Activated CD4-positive, alpha-beta T cell treated with anti-CD3 and anti-CD28 coated beads, Interleukin-2, Interleukin-6, amounts not matched to agents 100 ng/mL and 50 ng/mL, durations not matched to agents 16 hours and 8 hours (primary cell): ENCODE measurements at regions not wholly inside any gene's neighbourhood (a gene's known extent, or its start where the extent isn't known, plus 50 kb on each side); places are given as distances from the start of the nearest gene placed in this dataset.
A peak's percentile ranks its signal among the peaks of the same experiment; 100 is the strongest.
"Not testable (repeated sequence)": the region's sequence is repeated elsewhere in the genome, so short reads cannot be mapped to it uniquely, and the experiment has no call there.

Experiments used
- DNase-seq: peaks from one replicate; pipeline ENCODE4 v3.0.0-alpha.2; 2020

GRCh38 chr13:79187917-79188690 lies 218.0 kb downstream of the RBM26 start:
- DNase-seq, result no peak

DNA sequence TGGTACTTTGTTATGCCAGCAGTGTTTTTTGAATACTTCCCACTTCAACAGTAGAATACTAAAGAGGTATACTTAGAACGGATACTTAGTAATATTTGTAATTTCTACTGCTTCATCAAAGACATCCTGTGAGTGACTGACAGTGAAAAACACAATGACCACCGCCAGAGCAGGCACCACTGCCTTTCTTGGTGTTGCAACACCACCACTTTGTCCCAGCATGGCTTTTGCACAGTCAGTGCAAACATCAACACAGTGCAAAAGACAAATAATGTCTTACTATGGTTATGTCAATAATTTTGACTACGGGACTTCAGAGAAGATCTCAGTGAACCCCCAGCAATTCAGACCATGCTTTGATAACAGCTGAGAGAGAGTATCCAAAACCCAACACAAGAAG lies 220.5 kb downstream of the RBM26 start:
- peak; percentile 37 for DNase-seq

- no peak for DNase-seq
Measured at GRCh38 chr13:79183231-79183630, 222.8 kb downstream of the RBM26 start.

- not testable (repeated sequence) for DNase-seq
Measured at GRCh38 chr13:79173691-79174090, 232.4 kb downstream of the RBM26 start.

DNA sequence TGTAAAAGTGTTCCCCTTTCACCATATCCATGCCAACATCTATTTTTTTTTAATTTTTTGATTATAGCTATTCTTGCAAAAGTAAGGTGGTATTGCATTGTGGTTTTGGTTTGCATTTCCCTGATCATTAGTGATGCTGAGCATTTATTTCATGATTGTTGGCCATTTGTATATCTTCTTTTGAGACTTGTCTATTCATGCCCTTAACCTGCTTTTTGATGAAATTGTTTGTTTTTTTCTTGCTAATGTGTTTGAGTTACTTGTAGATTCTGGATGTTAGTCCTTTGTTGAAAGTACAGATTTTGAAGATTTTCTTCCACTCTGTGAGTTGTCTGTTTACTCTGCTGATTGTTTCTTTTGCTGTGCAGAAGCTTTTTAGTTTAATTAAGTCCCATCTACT lies 233.1 kb downstream of the RBM26 start:
- DNase-seq, result not testable (repeated sequence)

GRCh38 chr13:79171141-79172061 lies 234.7 kb downstream of the RBM26 start:
- no peak for DNase-seq

GRCh38 chr13:79160818-79161217 lies 245.2 kb downstream of the RBM26 start:
- DNase-seq, result no peak

DNA sequence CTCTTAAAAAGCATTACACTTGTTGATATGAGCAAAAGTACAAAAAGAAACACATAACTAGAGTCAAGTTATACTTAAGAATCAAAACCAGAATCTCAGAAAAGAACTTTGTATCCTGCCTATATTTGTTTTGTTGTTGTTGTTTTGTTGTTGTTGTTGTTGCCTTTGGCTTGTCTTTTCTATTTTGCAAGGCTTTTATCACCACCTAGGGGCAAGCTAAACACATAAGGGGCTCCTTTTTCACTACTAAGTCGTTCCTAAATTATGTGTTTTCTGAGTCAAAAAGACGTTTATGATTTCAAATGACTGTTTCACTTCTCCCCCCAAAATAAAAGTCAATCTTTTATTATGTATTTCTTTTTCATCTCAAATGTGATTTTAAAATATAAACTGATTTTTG lies 250.2 kb downstream of the RBM26 start:
- no peak for DNase-seq

DNA sequence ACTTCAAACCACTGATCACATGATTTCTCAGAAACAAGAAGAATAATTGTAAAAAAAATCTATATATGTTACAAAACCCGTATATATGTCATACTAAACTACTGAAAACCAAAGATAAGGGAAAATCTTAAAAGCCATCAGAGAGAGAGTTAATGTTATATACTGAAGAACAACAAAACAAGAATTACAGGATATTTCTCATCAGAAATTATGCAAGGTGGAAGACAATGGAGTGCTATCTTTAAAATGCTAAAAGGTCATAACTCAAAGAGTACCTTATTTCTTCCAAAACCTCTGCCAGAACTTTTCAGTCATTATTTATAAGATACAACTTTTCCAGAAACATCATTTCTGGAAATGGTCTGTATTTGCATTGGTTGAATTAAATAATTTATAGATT lies 256.8 kb downstream of the RBM26 start:
- no peak for DNase-seq

- no peak for DNase-seq
Measured at GRCh38 chr13:79141082-79141481, 265.0 kb downstream of the RBM26 start.

DNA sequence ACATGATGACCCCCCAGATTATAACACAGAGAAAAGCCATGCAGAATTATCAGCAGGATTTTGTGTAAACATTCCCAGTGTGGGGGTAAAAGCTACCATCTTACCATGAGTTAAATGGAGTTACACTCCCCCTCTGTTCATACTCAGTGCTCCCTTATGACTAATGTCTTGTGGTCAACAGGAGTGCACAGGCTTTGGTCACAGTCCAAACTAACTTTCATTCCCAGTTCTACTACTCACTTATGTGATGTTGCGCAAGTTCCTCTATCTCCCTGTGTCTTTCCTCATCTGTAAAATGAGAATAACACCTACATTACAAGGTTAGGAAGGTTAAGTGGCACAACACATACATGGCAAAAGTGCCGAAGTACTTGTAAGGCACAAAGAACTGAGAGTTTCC lies 277.9 kb downstream of the RBM26 start:
- no peak for DNase-seq

DNA sequence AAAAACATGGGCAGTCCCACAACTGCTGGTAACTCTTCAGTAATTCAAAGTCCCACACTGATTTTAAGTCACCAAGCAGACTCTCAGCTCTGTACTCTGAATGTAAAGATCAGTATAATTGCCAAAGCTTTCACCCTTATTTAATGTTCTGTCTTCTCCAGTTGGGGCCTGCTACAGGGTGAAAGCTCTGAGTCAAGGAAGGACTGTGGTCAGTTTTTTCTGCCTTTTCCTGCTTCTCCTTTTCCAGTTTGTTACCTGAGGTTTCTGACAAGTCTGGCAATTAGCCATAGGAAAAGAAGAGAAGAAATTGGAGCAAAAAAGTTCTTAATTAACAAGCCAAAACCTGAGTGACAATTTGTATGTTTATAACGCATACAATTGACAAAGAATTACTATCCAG lies 279.3 kb downstream of the RBM26 start:
- no peak for DNase-seq

GRCh38 chr13:79124183-79124582 lies 281.9 kb downstream of the RBM26 start:
- no peak for DNase-seq

DNA sequence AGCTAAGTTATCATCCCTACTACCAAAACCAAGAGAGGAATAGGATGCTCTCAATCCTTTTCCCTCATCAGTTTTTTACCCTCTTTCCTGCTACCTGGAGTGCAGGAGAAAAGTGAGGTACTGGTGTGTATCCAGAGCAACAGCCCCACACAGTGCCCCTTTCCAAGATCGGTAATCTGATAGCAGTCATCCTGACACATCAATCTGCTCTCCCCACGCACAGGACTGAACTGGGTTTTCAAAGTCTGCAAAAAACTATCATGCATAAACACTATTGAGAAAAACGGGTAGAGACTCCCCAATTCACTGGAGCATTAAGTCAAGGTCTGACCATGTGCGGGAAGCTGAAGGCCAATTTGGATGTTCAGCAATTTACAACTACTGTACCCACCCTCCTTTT lies 284.8 kb downstream of the RBM26 start:
- no peak for DNase-seq

DNA sequence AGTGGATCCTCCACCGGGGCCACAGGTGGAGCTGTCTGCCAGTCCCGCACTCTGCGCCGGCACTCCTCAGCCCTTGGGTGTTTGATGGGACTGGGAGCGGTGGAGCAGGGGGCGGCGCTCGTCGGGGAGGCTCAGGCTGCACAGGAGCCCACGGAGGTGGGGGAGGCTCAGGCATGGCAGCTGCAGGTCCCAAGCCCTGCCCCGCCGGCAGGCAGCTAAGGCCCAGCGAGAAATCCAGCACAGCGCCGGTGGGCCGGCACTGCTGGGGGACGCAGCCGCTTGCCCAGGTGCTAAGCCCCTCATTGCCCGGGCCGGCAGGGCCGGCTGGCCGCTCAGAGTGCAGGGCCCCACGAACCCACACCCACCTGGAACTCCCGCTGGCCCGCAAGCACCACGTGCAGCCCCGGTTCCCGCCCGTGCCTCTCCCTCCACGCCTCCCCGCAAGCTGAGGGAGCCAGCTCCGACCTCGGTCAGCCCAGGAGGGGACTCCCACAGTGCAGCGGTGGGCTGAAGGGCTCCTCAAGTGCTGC lies 286.4 kb downstream of the RBM26 start:
- no peak for DNase-seq

DNA sequence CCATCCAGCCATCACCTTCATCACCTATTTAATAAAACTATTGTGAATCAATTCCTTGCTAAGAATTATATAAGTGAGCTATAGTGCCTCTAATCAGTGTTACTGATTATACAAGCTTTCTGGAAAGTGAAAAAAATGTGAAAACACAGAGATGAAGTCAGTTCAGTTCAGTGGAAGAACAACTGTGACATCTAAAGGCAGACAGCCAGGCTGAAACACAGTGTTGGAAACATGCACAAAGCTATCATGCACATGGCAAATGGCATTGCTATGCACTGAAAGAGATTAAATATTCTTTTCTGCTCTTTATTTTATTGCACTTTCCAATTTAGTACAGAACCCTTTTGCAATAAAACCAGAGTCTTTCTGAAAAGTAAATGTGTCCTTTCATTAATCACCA lies 294.0 kb downstream of the RBM26 start:
- DNase-seq, result no peak

GRCh38 chr13:79108914-79109643 lies 297.0 kb downstream of the RBM26 start:
- DNase-seq, result no peak

DNA sequence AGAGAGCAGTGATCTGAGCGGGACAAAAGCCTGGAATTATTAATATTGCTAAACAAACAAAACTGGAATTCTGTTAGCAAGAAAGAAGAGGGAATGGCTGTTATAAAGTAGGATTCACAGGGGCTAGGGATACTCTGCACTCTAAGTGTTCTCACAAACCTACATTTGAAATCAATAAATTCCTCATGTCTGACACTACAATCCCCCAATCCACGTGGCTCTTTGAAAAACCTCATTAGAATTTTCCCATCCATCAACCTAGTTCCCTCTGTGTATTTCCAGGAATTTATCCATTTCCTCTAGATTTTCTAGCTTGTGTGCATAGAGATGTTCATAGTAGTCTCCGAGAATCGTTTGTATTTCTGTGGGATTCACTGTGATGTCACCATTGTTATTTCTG lies 307.5 kb downstream of the RBM26 start:
- DNase-seq, result no peak

GRCh38 chr13:79097201-79097600 lies 308.9 kb downstream of the RBM26 start:
- no peak for DNase-seq

- DNase-seq, result no peak
Measured at GRCh38 chr13:79096099-79096498, 310.0 kb downstream of the RBM26 start.

DNA sequence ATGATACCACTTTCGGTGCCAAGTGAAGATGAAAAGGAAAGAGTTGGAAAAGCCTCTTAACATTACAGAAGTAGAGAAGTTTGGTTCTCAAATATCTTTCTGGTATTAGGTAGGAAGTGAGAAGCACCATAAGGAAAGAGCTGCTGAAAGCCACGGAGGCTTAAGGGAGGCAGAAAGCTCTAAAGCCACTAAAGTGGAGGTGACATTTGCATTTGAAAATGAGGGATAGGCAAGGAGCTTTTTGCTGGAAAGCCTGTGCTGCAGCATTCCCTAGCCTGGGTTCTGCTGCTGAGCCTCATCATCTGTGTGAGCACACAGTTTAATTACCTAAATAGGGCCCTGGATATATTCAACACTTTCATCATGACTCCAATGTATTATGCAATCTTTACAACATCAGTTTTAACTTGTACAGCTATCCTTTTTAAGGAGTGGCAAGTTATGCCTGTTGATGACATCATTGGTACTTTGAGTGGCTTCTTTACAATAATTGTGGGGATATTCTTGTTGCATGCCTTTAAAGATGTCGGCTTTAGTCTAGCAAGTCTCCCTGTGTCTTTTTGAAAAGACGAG lies 315.4 kb downstream of the RBM26 start:
- no peak for DNase-seq

DNA sequence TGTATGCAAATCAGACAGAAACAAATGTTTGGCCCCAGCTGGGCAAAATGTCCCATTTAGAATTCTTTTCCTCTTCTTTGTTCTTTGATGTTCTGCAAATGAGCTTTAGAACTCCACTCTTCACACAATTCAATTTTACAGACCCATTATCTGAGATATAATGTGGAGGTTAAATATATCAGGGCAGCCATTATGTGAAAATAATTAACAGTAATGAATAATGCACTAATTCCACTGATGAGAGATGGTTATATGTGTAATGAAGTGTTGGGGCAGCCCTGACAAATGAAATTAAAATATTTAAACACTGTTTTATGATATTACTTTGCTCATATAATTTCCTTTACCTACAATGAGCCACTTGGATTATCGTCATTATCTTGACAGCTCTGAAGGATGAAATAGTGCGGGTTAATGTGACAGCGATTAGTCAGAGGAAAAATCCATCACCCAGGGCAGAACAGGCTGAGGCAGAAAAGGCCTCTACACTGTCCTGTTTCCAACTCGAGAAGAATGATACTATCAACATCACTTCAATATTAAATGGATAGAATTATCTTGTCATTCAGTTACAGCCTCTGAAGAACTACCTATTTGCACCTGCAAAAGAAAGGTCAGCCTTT lies 321.1 kb downstream of the RBM26 start:
- no peak for DNase-seq
